Stomach (tissue), 8 donors: ENCODE measurements at regions not wholly inside any gene's neighbourhood (a gene's known extent, or its start where the extent isn't known, plus 50 kb on each side); places are given as distances from the start of the nearest gene placed in this dataset.

ENCODE experiments used
- DNase-seq, 2 donors: peaks; one replicate each; pipeline versions ENCODE4 v3.0.0 to v3.0.0-alpha.2; 2013 to 2019
- H3K27ac ChIP-seq, 5 donors: fragments of 200-600 bp in 4 of 5; sonication (generic) in 4 of 5; one replicate each; pipeline ENCODE4 v1.5.1; 2013 to 2019; ENCODE audit warnings: mild to moderate bottlenecking in 1 of 5, moderate library complexity in 1 of 5
- H3K27me3 ChIP-seq, 3 donors: fragments of 200-600 bp; sonication (generic); one replicate each; pipeline ENCODE4 v1.5.1; 2017 to 2019; ENCODE audit warnings: mixed run types in 1 of 3
- H3K36me3 ChIP-seq, 4 donors: fragments of 200-600 bp; sonication (generic); 1 replicate in 3 of 4; 2 replicates in 1 of 4; pipeline ENCODE4 v1.5.1; 2016 to 2019
- H3K4me1 ChIP-seq, 4 donors: fragments of 200-600 bp; sonication (generic); one replicate each; pipeline ENCODE4 v1.5.1; 2016 to 2019
- H3K4me3 ChIP-seq, 4 donors: fragments of 200-600 bp; sonication (generic) in 3 of 4; one replicate each; pipeline ENCODE4 v1.5.1; 2016 to 2019; ENCODE audit warnings: mild to moderate bottlenecking in 1 of 4
- H3K9me3 ChIP-seq, 4 donors: fragments of 200-600 bp; sonication (generic); one replicate each; pipeline ENCODE4 v1.5.1; 2016 to 2019
- CTCF ChIP-seq, 7 experiments: fragments of 450-650 bp in 4 of 7; fragments of 200-600 bp in 3 of 7; sonication (generic) in 3 of 7; IDR thresholded peaks; one replicate each; pipeline ENCODE4 v1.5.1; 2016 to 2019; ENCODE audit warnings: antibody characterized with exemption in 7 of 7, control low read depth in 2 of 7, mild to moderate bottlenecking in 1 of 7
- EP300 ChIP-seq: sonication (generic); formaldehyde crosslinking; IDR thresholded peaks from one replicate; pipeline ENCODE4 v1.6.1; 2017; ENCODE audit warnings: antibody characterized with exemption
- POLR2A ChIP-seq, 4 donors: fragments of 450-650 bp; IDR thresholded peaks; one replicate each; pipeline ENCODE4 v1.6.1; 2016; ENCODE audit warnings: antibody characterized with exemption in 4 of 4, control low read depth in 2 of 4, mild to moderate bottlenecking in 1 of 4, moderate library complexity in 1 of 4
- POLR2AphosphoS5 ChIP-seq, 3 donors: sonication (generic); formaldehyde crosslinking; IDR thresholded peaks; one replicate each; pipeline ENCODE4 v1.6.1; 2016; ENCODE audit warnings: antibody characterized with exemption in 3 of 3
- WGBS, 5 donors: extraction: QIAGEN DNeasy Blood & Tissue Kit in 3 of 5; methylation state at CpG; one replicate each; pipeline versions ENCODE4 v1.1.5 to v1.1.7; 2013 to 2018; 5-methylcytosine and 5-hydroxymethylcytosine counted together
- intact Hi-C: fragments of 100-400 bp; cut with DNase I; formaldehyde crosslinking; loops from one replicate; pipeline ENCODE4 v1.15.1; 2023; ENCODE audit warnings: low total_unique reads
- donor health status: healthy with polysubstance abuse.
- donor health status: Bipolar disorder and iron deficiency.
- donor health status: healthy.

GRCh38 chr11:80466570-80466969, 1025.7 kb upstream of the TENM4 start:
- Histone ChIP-seq H3K4me1 (no peaks in the 10 kb centered on the region), H3K9me3 (peaks cover 0 to 13% (median 0%) of the 10 kb centered on the region in 4 donors), H3K27me3 (no peaks in the 10 kb centered on the region), H3K36me3 (no peaks in the 10 kb centered on the region), H3K4me3 (no peak overlapping the region), H3K27ac (no peak overlapping the region)
- intact Hi-C loops: no loop called here
- WGBS, 5 donors: 82 to 91% (median 87%) methylated on average over 1 of the region's 1 CpG
- no peak for TF ChIP-seq POLR2A (IDR thresholded peaks at IDR 0.05)
- TF ChIP-seq CTCF (IDR thresholded peaks at IDR 0.05): no peak
- no peak for TF ChIP-seq EP300
- TF ChIP-seq POLR2AphosphoS5 (IDR thresholded peaks at IDR 0.05): no peak
- no peak for DNase-seq

GRCh38 chr11:80462211-80462610, 1021.4 kb upstream of the TENM4 start:
- WGBS, 5 donors: 87 to 96% (median 92%) methylated on average over 3 of the region's 3 CpGs
- intact Hi-C loops: no loop called here

GRCh38 chr11:80458376-80458775, 1017.5 kb upstream of the TENM4 start:
- Histone ChIP-seq H3K27ac (no peak overlapping the region), H3K4me1 (no peaks in the 10 kb centered on the region), H3K9me3 (no peaks in the 10 kb centered on the region), H3K27me3 (no peaks in the 10 kb centered on the region), H3K36me3 (no peaks in the 10 kb centered on the region), H3K4me3 (no peak overlapping the region)
- 66 to 71% (median 69%) methylated on average over 3 of the region's 3 CpGs for WGBS, 5 donors
- TF ChIP-seq POLR2A (IDR thresholded peaks at IDR 0.05): no peak
- TF ChIP-seq EP300: no peak
- no peak for TF ChIP-seq POLR2AphosphoS5 (IDR thresholded peaks at IDR 0.05)
- intact Hi-C loops: no loop called here
- no peak for DNase-seq

More at GRCh38 chr11:80462211-80462610, 1021.4 kb upstream of the TENM4 start:
- no peak for DNase-seq
- Histone ChIP-seq H3K27ac (no peak overlapping the region), H3K36me3 (no peaks in the 10 kb centered on the region), H3K4me1 (no peaks in the 10 kb centered on the region), H3K9me3 (peaks cover 0 to 13% (median 0%) of the 10 kb centered on the region in 4 donors), H3K27me3 (no peaks in the 10 kb centered on the region), H3K4me3 (no peak overlapping the region)
- no peak for TF ChIP-seq EP300
- TF ChIP-seq CTCF (IDR thresholded peaks at IDR 0.05): no peak
- no peak for TF ChIP-seq POLR2A (IDR thresholded peaks at IDR 0.05)
- no peak for TF ChIP-seq POLR2AphosphoS5 (IDR thresholded peaks at IDR 0.05)

GRCh38 chr11:80457823-80458222, 1017.0 kb upstream of the TENM4 start:
- H3K36me3 ChIP-seq: no peaks in the 10 kb centered on the region
- H3K27ac ChIP-seq: no peak overlapping the region
- no peak overlapping the region for H3K4me3 ChIP-seq
- intact Hi-C loops: no loop called here
- WGBS, 5 donors: 85 to 96% (median 92%) methylated on average over 2 of the region's 2 CpGs
- no peak for DNase-seq
- H3K9me3 ChIP-seq: no peaks in the 10 kb centered on the region
- no peaks in the 10 kb centered on the region for H3K27me3 ChIP-seq
- TF ChIP-seq POLR2A (IDR thresholded peaks at IDR 0.05) (no peak), CTCF (IDR thresholded peaks at IDR 0.05) (no peak), EP300 (no peak), POLR2AphosphoS5 (IDR thresholded peaks at IDR 0.05) (no peak)
- no peaks in the 10 kb centered on the region for H3K4me1 ChIP-seq

GRCh38 chr11:80455818-80456217, 1015.0 kb upstream of the TENM4 start:
- no peak for TF ChIP-seq POLR2A (IDR thresholded peaks at IDR 0.05)
- no peak for TF ChIP-seq EP300
- no peak for TF ChIP-seq POLR2AphosphoS5 (IDR thresholded peaks at IDR 0.05)
- no peak for TF ChIP-seq CTCF (IDR thresholded peaks at IDR 0.05)
- Histone ChIP-seq H3K27me3 (no peaks in the 10 kb centered on the region), H3K27ac (no peak overlapping the region), H3K4me3 (no peak overlapping the region), H3K4me1 (no peaks in the 10 kb centered on the region), H3K36me3 (no peaks in the 10 kb centered on the region), H3K9me3 (no peaks in the 10 kb centered on the region)
- no peak for DNase-seq
- intact Hi-C loops: no loop called here
- 29 to 65% (median 31%) methylated on average over 1 of the region's 1 CpG for WGBS, 5 donors
